NT2/D1 (cell line): ENCODE measurements at regions not wholly inside any gene's neighbourhood (a gene's known extent, or its start where the extent isn't known, plus 50 kb on each side); places are given as distances from the start of the nearest gene placed in this dataset.

ENCODE experiments used
- SUZ12 ChIP-seq: IDR thresholded peaks from 2 replicates; pipeline ENCODE4 v1.6.1; 2011; ENCODE audit not compliant: insufficient read length, insufficient read depth; ENCODE audit errors: extremely low read depth
- ZNF274 ChIP-seq: IDR thresholded peaks from 2 replicates; pipeline ENCODE4 v1.6.1; 2011; ENCODE audit warnings: mild to moderate bottlenecking, low read depth, low read length

DNA sequence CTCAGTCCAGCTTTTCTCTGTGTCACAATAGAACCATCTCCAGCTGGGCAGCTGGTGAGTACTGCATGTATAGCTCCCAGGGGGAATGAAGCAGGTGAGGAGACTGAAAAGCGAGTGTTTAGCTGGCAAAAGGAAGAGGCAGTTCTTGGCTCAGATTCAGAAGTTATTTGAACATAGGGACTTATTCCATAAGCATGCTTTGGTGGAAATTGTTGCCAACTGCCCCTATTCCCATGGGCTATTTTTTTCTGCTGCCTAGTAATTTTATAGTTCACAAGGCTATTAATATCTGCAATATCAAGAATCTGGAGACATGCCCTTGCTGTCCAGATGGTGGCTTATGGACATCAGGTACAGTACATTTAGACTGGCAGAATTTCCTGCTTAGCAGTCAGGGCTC, 1112.7 kb downstream of the LRFN5 start:
- TF ChIP-seq SUZ12 = no peak
- TF ChIP-seq ZNF274 = no peak
